HepG2 (cell line): ENCODE measurements at regions not wholly inside any gene's neighbourhood (a gene's known extent, or its start where the extent isn't known, plus 50 kb on each side); places are given as distances from the start of the nearest gene placed in this dataset.

Experiments
- ATAC-seq: fragments of 200-7000 bp; cut with Tn5 transposase; 3 replicates; pipeline ENCODE4 v1.9.1; 2020; ENCODE audit warnings: mild to moderate bottlenecking, moderate library complexity
- BruUV-seq: library from RNA; stranded (reverse); fragments of 400-500 nt; replicated peaks from 2 replicates; lab custom pipeline; 2021; lab: Mats Ljungman, UMichigan
- CTCF ChIA-PET: fragments of 300-600 bp; formaldehyde crosslinking; extraction: SDS; loops from one replicate; lab custom pipeline; 2021; ENCODE audit warnings: low total read pairs, inconsistent platforms, low intra/inter-chr PET ratio; lab: Yijun Ruan, JAX
- POLR2A ChIA-PET: fragments of 350-600 bp; sonication (Branson Sonifier 250); formaldehyde crosslinking; loops from one replicate; lab custom pipeline; 2020; ENCODE audit warnings: antibody characterized with exemption, inconsistent platforms; lab: Yijun Ruan, JAX
- DNase-seq: peaks from one replicate; pipeline ENCODE4 v3.0.0-alpha.2; 2015; ENCODE audit warnings: low spot score
- FAIRE-seq: peaks from 3 replicates; lab custom pipeline; 2011; peaks lifted over from hg19 to GRCh38; lab: Jason Lieb, UNC
- H2AFZ ChIP-seq: one replicate; pipeline ENCODE4 v1.6.1; 2011; ENCODE audit warnings: low read length, inconsistent platforms
- H3K27ac ChIP-seq: fragments of 300-600 bp; 3 replicates; pipeline ENCODE4 v1.8.0; 2011; ENCODE audit warnings: mixed run types, mild to moderate bottlenecking, mixed read lengths, low read length, inconsistent platforms; ENCODE audit not compliant: insufficient read depth; ENCODE audit errors: extremely low read length
- H3K27me3 ChIP-seq, 2 experiments: fragments of 200-600 bp in 1 of 2; 2 replicates in 1 of 2; 3 replicates in 1 of 2; pipeline versions ENCODE4 v1.6.0 to v1.8.0; 2011; ENCODE audit warnings: low read length in 2 of 2, mild to moderate bottlenecking in 2 of 2, moderate library complexity in 2 of 2, inconsistent platforms in 1 of 2; ENCODE audit not compliant: insufficient read depth in 2 of 2, control insufficient read depth in 1 of 2
- H3K36me3 ChIP-seq, 2 experiments: fragments of 200-600 bp in 1 of 2; replicated peaks in 1 of 2; 2 replicates in 1 of 2; 3 replicates in 1 of 2; pipeline versions ENCODE4 v1.5.1 to v1.8.0; 2011; ENCODE audit warnings: low read length in 2 of 2, inconsistent platforms in 1 of 2; ENCODE audit not compliant: insufficient read depth in 2 of 2, control insufficient read depth in 1 of 2
- H3K4me1 ChIP-seq: 2 replicates; pipeline ENCODE4 v1.5.1; 2012; ENCODE audit warnings: low read length, inconsistent platforms; ENCODE audit not compliant: insufficient read depth
- H3K4me2 ChIP-seq: 2 replicates; pipeline ENCODE4 v1.6.0; 2011; ENCODE audit warnings: low read depth, low read length, inconsistent platforms
- H3K4me3 ChIP-seq, 3 experiments: fragments of 200-600 bp in 1 of 3; sonication (generic), shearing (Covaris generic) in 1 of 3; replicated peaks in 1 of 3; 2 replicates each; pipeline ENCODE4 v1.5.1; 2011 to 2016; ENCODE audit warnings: low read length in 3 of 3, inconsistent platforms in 2 of 3, low read depth in 2 of 3, mild to moderate bottlenecking in 2 of 3, control low read depth in 1 of 3, mixed read lengths in 1 of 3; ENCODE audit not compliant: insufficient read depth in 1 of 3
- H3K79me2 ChIP-seq: one replicate; pipeline ENCODE4 v1.6.1; 2011; ENCODE audit warnings: low read length, inconsistent platforms; ENCODE audit not compliant: insufficient read depth
- H3K9ac ChIP-seq: 2 replicates; pipeline ENCODE4 v1.6.0; 2011; ENCODE audit warnings: mild to moderate bottlenecking, low read depth, low read length, inconsistent platforms; ENCODE audit not compliant: insufficient read depth
- H3K9me3 ChIP-seq: 2 replicates; pipeline ENCODE4 v1.5.1; 2012; ENCODE audit warnings: mild to moderate bottlenecking, low read length
- H4K20me1 ChIP-seq: 2 replicates; pipeline ENCODE4 v1.6.0; 2011; ENCODE audit warnings: inconsistent platforms, mild to moderate bottlenecking, low read length, moderate library complexity; ENCODE audit not compliant: insufficient read depth
- AGO1 ChIP-seq: fragments of 200-400 bp; formaldehyde crosslinking; IDR thresholded peaks from 2 replicates; pipeline ENCODE4 v1.6.1; 2017; ENCODE audit warnings: mild to moderate bottlenecking, low read depth, low read length, moderate library complexity; ENCODE audit not compliant: poor library complexity, severe bottlenecking
- EZH2 ChIP-seq: conservative IDR thresholded peaks from 2 replicates; pipeline ENCODE4 v1.6.1; 2012; ENCODE audit warnings: mild to moderate bottlenecking, low read depth, low read length, moderate library complexity
- MATR3 ChIP-seq: sonication (generic); formaldehyde crosslinking; IDR thresholded peaks from 2 replicates; pipeline ENCODE4 v1.4.0; 2020; ENCODE audit warnings: missing genetic modification reagents
- NR2F2 ChIP-seq: IDR thresholded peaks from 2 replicates; pipeline ENCODE4 v1.6.1; 2012; ENCODE audit warnings: low read depth, inconsistent platforms, borderline replicate concordance
- TOE1 ChIP-seq: sonication (generic); formaldehyde crosslinking; IDR thresholded peaks from 2 replicates; pipeline ENCODE4 v1.4.0; 2020; ENCODE audit warnings: mild to moderate bottlenecking, missing genetic modification reagents
- XRCC5 ChIP-seq: fragments of 200-400 bp; formaldehyde crosslinking; optimal IDR thresholded peaks from 2 replicates; pipeline ENCODE3; 2017; ENCODE audit warnings: mild to moderate bottlenecking, low read length
- ZBTB38 ChIP-seq: sonication (generic); formaldehyde crosslinking; IDR thresholded peaks from 2 replicates; pipeline ENCODE4 v1.5.1; 2020; ENCODE audit warnings: mild to moderate bottlenecking, missing genetic modification reagents
- ZNF432 ChIP-seq: sonication (generic); formaldehyde crosslinking; IDR thresholded peaks from 2 replicates; pipeline ENCODE4 v1.5.0; 2020; ENCODE audit warnings: missing genetic modification reagents, mild to moderate bottlenecking, borderline replicate concordance
- ZNF552 ChIP-seq: sonication (generic); formaldehyde crosslinking; IDR thresholded peaks from 2 replicates; pipeline ENCODE4 v1.9.0; 2022; ENCODE audit warnings: missing genetic modification reagents, mild to moderate bottlenecking, borderline replicate concordance
- WGBS: methylation state at CpG from one replicate; pipeline ENCODE4 v1.1.6; 2017; ENCODE audit warnings: low lambda C conversion rate; 5-methylcytosine and 5-hydroxymethylcytosine counted together
- in situ Hi-C: cut with HindIII; loops from 2 replicates; pipeline ENCODE4 v1.10.0; 2017; ENCODE audit warnings: low pct_unique_long_range_greater_than_20kb; ENCODE audit not compliant: extremely low pct_ligation_motif_present
- intact Hi-C: fragments of 100-400 bp; cut with micrococcal nuclease; formaldehyde crosslinking; loops from one replicate; pipeline ENCODE4 v1.10.0; 2022; ENCODE audit not compliant: unreplicated experiment
- TF ChIP-seq, protein P1 (sequence below): sonication (generic); formaldehyde crosslinking; IDR thresholded peaks from 2 replicates; pipeline ENCODE4 v1.4.0; 2020; ENCODE audit warnings: missing genetic modification reagents
- TF ChIP-seq, protein P2 (sequence below): sonication (generic); formaldehyde crosslinking; IDR thresholded peaks from 2 replicates; pipeline ENCODE4 v1.4.0; 2020; ENCODE audit warnings: missing genetic modification reagents, borderline replicate concordance
- TF ChIP-seq, protein P3 (sequence below): fragments of 450-650 bp; IDR thresholded peaks from 2 replicates; pipeline ENCODE4 v1.6.1; 2017
- TF ChIP-seq, protein P4 (sequence below): sonication (generic); formaldehyde crosslinking; IDR thresholded peaks from 2 replicates; pipeline ENCODE4 v1.9.0; 2021; ENCODE audit warnings: missing genetic modification reagents, borderline replicate concordance
- TF ChIP-seq, protein P5 (sequence below): IDR thresholded peaks from 2 replicates; pipeline ENCODE4 v1.6.1; 2012; ENCODE audit warnings: inconsistent platforms

DNA sequence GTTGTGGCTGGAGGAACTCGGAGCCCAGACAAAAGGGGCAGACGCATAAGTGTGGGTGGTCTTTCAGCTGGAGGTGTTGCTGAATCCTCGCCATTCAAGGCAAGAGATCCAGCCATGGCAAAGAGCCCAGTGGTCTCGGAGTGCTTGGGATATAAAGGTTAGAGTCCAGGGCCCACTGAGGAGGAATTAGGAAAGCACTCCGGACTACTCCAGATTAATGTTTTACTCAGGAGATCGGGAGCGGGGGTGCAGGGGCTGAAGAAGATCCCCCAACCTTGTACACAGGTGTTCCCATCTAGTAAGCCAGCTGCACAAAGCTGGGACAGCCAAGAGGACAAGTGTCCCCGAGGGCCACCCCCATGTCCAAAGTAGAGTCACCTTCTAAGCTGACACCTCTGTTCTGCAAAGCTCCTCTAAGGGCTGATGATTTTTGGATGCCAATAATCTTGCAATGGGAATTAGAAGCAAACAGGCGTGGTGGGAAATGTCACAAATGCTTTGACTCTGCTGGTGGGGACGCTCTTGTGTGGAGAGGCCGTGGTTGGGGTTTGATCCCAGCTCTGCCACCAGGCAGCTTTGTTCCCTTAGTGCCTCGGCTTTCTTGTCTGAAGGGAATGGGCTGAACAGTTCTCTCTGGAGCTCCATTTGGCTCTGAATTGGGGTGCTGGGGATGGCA lies 194.3 kb upstream of the SOX1 start:
- peaks cover 3 to 38% of the 10 kb centered on the region in 2 experiments; a peak in 2 of 5 replicates for H3K27me3 ChIP-seq
- no peaks in the 10 kb centered on the region for H4K20me1 ChIP-seq
- no peaks in the 10 kb centered on the region; the same call in 1 of the 2 replicates for H3K9me3 ChIP-seq
- ChIA-PET CTCF (no interaction called here), POLR2A (no interaction called here)
- H3K79me2 ChIP-seq: no peaks in the 10 kb centered on the region
- H3K27ac ChIP-seq: no peak overlapping the region
- in situ Hi-C loops (no loop called here), intact Hi-C loops (no loop called here)
- FAIRE-seq (no peak), DNase-seq (no peak), ATAC-seq (no peak)
- H3K9ac ChIP-seq: no peak overlapping the region
- H2AFZ ChIP-seq: no peak overlapping the region
- no peak overlapping the region for H3K4me3 ChIP-seq
- BruUV-seq: no TSS peak
- no peaks in the 10 kb centered on the region for H3K36me3 ChIP-seq
- H3K4me2 ChIP-seq: no peak overlapping the region
- TF ChIP-seq EZH2 (no peak), ZBTB38 (CRISPR knock-in tag) (no peak), XRCC5 (no peak), ZNF432 (CRISPR knock-in tag) (no peak), AGO1 (no peak), NR2F2 (no peak), MATR3 (CRISPR knock-in tag) (no peak), TOE1 (no peak), ZNF552 (no peak)
- TF ChIP-seq, protein P1, sequence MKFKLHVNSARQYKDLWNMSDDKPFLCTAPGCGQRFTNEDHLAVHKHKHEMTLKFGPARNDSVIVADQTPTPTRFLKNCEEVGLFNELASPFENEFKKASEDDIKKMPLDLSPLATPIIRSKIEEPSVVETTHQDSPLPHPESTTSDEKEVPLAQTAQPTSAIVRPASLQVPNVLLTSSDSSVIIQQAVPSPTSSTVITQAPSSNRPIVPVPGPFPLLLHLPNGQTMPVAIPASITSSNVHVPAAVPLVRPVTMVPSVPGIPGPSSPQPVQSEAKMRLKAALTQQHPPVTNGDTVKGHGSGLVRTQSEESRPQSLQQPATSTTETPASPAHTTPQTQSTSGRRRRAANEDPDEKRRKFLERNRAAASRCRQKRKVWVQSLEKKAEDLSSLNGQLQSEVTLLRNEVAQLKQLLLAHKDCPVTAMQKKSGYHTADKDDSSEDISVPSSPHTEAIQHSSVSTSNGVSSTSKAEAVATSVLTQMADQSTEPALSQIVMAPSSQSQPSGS: no peak
- TF ChIP-seq, protein P2, sequence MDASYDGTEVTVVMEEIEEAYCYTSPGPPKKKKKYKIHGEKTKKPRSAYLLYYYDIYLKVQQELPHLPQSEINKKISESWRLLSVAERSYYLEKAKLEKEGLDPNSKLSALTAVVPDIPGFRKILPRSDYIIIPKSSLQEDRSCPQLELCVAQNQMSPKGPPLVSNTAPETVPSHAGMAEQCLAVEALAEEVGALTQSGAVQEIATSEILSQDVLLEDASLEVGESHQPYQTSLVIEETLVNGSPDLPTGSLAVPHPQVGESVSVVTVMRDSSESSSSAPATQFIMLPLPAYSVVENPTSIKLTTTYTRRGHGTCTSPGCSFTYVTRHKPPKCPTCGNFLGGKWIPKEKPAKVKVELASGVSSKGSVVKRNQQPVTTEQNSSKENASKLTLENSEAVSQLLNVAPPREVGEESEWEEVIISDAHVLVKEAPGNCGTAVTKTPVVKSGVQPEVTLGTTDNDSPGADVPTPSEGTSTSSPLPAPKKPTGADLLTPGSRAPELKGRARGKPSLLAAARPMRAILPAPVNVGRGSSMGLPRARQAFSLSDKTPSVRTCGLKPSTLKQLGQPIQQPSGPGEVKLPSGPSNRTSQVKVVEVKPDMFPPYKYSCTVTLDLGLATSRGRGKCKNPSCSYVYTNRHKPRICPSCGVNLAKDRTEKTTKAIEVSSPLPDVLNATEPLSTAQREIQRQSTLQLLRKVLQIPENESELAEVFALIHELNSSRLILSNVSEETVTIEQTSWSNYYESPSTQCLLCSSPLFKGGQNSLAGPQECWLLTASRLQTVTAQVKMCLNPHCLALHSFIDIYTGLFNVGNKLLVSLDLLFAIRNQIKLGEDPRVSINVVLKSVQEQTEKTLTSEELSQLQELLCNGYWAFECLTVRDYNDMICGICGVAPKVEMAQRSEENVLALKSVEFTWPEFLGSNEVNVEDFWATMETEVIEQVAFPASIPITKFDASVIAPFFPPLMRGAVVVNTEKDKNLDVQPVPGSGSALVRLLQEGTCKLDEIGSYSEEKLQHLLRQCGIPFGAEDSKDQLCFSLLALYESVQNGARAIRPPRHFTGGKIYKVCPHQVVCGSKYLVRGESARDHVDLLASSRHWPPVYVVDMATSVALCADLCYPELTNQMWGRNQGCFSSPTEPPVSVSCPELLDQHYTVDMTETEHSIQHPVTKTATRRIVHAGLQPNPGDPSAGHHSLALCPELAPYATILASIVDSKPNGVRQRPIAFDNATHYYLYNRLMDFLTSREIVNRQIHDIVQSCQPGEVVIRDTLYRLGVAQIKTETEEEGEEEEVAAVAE (CRISPR knock-in tag): no peak
- TF ChIP-seq, protein P3, sequence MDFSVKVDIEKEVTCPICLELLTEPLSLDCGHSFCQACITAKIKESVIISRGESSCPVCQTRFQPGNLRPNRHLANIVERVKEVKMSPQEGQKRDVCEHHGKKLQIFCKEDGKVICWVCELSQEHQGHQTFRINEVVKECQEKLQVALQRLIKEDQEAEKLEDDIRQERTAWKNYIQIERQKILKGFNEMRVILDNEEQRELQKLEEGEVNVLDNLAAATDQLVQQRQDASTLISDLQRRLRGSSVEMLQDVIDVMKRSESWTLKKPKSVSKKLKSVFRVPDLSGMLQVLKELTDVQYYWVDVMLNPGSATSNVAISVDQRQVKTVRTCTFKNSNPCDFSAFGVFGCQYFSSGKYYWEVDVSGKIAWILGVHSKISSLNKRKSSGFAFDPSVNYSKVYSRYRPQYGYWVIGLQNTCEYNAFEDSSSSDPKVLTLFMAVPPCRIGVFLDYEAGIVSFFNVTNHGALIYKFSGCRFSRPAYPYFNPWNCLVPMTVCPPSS: no peak
- TF ChIP-seq, protein P4, sequence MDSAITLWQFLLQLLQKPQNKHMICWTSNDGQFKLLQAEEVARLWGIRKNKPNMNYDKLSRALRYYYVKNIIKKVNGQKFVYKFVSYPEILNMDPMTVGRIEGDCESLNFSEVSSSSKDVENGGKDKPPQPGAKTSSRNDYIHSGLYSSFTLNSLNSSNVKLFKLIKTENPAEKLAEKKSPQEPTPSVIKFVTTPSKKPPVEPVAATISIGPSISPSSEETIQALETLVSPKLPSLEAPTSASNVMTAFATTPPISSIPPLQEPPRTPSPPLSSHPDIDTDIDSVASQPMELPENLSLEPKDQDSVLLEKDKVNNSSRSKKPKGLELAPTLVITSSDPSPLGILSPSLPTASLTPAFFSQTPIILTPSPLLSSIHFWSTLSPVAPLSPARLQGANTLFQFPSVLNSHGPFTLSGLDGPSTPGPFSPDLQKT (CRISPR knock-in tag): no peak
- TF ChIP-seq, protein P5, sequence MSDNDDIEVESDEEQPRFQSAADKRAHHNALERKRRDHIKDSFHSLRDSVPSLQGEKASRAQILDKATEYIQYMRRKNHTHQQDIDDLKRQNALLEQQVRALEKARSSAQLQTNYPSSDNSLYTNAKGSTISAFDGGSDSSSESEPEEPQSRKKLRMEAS: no peak
- TF ChIP-seq, all 625 proteins: peak for 0
- WGBS: 2% methylated on average over 9 of the region's 12 CpGs
- H3K4me1 ChIP-seq: no peaks in the 10 kb centered on the region
